GM10248 (cell line): ENCODE measurements at regions not wholly inside any gene's neighbourhood (a gene's known extent, or its start where the extent isn't known, plus 50 kb on each side); places are given as distances from the start of the nearest gene placed in this dataset.

ENCODE experiments used
- CTCF ChIA-PET: fragments of 300-600 bp; sonication (Branson Sonifier 250); formaldehyde crosslinking; extraction: SDS; loops from one replicate; lab custom pipeline; 2021; ENCODE audit warnings: antibody characterized with exemption; lab: Yijun Ruan, JAX
- POLR2A ChIA-PET: fragments of 350-650 bp; sonication (Branson Sonifier 250); formaldehyde crosslinking; extraction: SDS; loops from one replicate; lab custom pipeline; 2020; ENCODE audit warnings: antibody characterized with exemption; lab: Yijun Ruan, JAX
- DNase-seq: peaks from one replicate; pipeline ENCODE4 v3.0.0; 2012; ENCODE audit errors: extremely low spot score
- TF ChIP-seq, protein P1 (sequence below): IDR thresholded peaks from 2 replicates; pipeline ENCODE4 v1.5.1; 2012; ENCODE audit warnings: mild to moderate bottlenecking, low read depth; ENCODE audit errors: extremely low read depth, missing control alignments, control extremely low read depth

DNA sequence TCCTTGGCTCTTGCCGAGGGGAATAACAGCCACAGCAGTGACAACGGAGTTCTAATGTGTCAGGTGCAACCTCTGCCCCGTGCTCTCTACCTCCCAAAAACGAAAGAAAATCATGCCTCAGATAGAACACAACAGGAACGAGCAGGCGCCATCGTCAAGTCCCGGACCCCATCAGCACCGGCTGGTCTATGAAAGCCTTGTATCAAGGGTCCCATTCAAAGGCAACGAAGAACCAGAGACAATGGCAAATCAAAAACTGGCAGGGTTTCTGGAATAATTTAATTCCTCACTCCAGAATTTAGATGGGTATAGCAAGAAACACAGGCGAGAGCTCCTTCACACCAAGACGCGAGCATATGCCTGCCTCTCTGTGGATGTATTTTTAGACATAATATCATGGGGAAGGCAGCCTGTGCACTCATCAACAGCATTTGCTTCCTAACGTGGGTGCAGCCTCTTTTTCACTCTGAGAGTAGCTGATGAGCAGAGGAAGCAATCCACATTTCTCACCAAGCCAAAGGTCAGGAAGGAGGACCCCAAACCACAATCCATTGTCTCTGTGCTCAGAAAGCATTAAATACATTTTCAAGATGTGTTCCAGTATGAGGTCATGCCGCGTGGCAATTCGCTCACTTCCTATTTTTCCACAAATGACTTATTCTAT is 193.4 kb upstream of the BLID start:
- ChIA-PET CTCF (interaction anchor here (1.8 kb wide), 1 partner anchor 8 kb away, joined by 6 read pairs; no protein-coding TSS in a partner anchor), POLR2A (no interaction called here)
- TF ChIP-seq, protein P1, sequence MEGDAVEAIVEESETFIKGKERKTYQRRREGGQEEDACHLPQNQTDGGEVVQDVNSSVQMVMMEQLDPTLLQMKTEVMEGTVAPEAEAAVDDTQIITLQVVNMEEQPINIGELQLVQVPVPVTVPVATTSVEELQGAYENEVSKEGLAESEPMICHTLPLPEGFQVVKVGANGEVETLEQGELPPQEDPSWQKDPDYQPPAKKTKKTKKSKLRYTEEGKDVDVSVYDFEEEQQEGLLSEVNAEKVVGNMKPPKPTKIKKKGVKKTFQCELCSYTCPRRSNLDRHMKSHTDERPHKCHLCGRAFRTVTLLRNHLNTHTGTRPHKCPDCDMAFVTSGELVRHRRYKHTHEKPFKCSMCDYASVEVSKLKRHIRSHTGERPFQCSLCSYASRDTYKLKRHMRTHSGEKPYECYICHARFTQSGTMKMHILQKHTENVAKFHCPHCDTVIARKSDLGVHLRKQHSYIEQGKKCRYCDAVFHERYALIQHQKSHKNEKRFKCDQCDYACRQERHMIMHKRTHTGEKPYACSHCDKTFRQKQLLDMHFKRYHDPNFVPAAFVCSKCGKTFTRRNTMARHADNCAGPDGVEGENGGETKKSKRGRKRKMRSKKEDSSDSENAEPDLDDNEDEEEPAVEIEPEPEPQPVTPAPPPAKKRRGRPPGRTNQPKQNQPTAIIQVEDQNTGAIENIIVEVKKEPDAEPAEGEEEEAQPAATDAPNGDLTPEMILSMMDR, result no peak
- no peak for DNase-seq

DNA sequence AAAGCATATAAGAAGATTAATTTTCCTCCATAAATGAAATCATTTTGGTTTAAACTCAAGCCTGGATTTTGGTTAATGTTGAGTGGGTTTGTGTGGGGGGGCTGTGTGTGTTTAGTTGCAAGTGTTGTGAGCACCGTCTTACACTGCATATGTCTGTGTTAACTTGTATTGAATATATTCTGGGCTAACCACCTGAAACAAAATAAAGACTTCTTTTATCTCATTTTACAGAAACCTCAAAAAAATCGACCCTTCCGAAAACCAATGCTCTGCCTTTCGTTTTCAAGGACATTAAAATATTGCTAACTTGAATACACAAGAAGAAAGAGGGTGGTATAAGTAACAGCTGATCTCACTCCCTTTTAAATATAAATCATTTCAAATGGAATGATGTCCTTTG is 192.2 kb upstream of the BLID start:
- ChIA-PET CTCF (interaction anchor here (0.8 to 1.8 kb wide), 2 partner anchors 9 to 12 kb away, joined by 3 to 6 read pairs; no protein-coding TSS in a partner anchor), POLR2A (no interaction called here)
- TF ChIP-seq, protein P1, result no peak
- no peak for DNase-seq

DNA sequence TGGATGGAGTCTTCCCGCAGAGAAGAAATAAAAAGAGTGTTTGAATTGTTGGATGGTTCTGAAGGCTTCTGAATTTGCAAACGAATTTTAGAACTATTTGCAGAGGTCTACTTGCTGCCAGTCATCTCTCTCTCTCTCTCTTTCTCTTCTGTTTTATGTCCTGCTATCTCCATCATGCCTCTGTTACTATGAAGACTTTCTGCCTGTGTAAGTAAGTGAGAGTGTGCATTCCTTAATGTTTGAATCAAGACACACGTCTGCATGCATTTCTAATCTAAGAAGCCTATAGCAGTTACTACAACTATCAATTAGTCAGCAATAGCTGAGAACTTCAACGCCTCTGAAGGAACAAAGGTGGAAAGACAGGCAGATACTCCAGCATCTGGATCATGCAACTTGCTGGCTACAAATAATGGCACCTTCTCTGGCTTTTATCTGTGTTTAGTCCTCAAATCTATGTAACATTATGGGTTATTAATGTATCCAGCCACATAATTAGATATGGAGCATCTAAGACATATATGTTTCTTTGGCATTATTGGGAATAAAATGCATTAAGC is 191.5 kb upstream of the BLID start:
- ChIA-PET POLR2A (no interaction called here), CTCF (interaction anchor here (0.8 to 1.8 kb wide), 2 partner anchors 10 to 12 kb away, joined by 3 to 6 read pairs; no protein-coding TSS in a partner anchor)
- no peak for DNase-seq
- TF ChIP-seq, protein P1, result no peak

DNA sequence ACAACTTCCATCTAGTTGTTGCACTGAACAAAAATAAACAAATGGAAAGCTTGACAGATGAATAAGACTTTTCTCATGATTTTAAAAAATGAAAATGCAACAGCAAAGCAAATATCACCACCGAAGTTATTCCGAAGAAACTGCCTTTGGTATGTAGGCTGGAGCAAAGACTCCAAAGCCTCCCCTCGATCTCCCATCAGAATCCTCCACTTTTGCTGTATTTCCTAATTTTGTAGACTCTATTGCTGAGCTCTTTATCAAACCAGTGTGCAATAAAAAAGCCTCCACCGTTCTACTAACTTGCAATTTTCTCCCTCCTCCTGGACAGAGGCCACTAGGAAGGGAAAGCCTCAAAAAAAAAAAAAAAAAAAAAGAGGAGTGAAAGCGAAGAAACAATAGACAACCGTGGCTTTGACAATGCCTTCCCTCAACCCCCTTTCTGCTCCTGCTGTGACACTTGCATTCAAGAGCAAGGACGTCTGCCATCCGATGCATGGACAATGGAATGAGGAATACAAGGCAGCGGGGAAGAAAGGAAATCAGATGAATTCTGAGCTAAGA is 190.9 kb upstream of the BLID start:
- ChIA-PET CTCF (interaction anchor here (1.0 kb wide), 1 partner anchor 17 kb away, joined by 3 read pairs; no protein-coding TSS in a partner anchor), POLR2A (no interaction called here)
- no peak for DNase-seq
- TF ChIP-seq, protein P1, result no peak

DNA sequence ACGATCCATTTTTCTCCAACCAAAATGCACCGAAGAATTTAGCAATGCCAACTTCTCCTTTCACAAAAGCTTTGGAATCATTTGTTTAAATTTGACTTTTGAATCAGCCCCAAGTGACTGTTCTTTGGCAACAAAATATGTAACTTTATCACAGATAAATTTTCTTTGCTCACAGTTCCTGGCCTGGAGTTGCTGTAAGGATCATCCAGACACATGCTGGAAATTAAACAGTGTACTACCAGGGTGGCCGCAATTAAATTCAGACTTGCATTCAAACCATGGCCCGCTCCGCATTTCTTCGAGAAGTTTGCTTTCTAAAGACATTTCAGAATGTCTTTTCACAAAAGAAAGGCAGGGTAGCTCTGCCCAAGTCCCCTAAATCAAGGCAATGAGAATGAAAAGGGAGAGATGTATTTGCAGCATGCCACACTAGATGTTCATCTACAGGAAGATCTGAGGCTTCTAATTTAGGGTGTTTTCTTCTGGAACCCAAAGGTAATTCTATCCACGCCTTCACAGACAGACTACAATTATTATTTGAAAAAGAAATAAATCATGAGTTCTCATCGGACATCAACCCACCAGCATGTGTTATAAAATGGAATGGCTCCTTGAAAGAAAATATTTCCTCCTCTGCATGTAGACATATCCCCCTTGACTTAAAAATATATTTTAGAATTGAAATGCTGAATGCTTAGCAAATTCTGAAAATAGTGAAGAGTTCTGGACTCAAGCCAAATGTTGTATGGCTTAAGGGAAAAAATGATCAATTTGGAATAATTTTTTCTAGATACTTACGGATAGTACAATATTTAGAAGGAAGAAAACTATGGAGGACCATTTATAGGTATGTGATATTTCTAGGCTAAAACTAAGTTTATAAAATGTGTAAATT is 189.7 kb upstream of the BLID start:
- CTCF ChIA-PET, result interaction anchor here (1.0 kb wide), 1 partner anchor 16 kb away, joined by 3 read pairs; no protein-coding TSS in a partner anchor
- TF ChIP-seq, protein P1, result no peak
- POLR2A ChIA-PET, result no interaction called here
- no peak for DNase-seq

DNA sequence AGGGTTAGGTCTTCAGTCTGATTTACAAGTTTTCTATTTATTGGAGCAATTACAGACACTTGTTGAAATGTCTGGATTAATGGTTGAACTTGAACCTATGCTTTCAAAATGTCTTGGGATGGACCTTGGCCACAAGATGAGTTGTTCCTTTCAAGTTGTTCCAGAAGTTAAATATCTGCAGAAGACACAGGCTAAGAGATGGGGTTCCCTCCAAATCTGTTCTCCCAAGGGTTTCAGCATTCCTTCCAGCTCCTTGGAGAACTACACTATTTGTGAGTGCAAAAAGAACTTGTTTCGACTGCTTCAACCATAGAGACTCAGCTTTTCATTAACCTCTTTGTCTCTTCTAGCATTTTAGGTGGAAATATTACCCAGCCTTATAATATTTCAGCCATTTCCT is 189.0 kb upstream of the BLID start:
- POLR2A ChIA-PET, result no interaction called here
- CTCF ChIA-PET, result no interaction called here
- TF ChIP-seq, protein P1, result no peak
- DNase-seq, result no peak
